Effector memory CD8-positive, alpha-beta T cell (primary cell): ENCODE measurements at regions not wholly inside any gene's neighbourhood (a gene's known extent, or its start where the extent isn't known, plus 50 kb on each side); places are given as distances from the start of the nearest gene placed in this dataset.
"Not testable (repeated sequence)": the region's sequence is repeated elsewhere in the genome, so short reads cannot be mapped to it uniquely, and the experiment has no call there.

ENCODE experiments used
- ATAC-seq: fragments of 150-1000 bp; cut with Tn5 transposase; replicated peaks from 2 replicates; pipeline ENCODE4 v1.10.0; 2021; ENCODE audit warnings: mild to moderate bottlenecking, moderate library complexity
- DNase-seq, 3 experiments: peaks; one replicate each; pipeline ENCODE4 v3.0.0; 2021
- H3K27ac Mint-ChIP-seq, 2 donors: one replicate each; pipeline ENCODE4 v1.8.0; 2022; ENCODE audit warnings: mild to moderate bottlenecking in 2 of 2, mixed read lengths in 2 of 2, moderate library complexity in 2 of 2
- H3K27me3 Mint-ChIP-seq, 2 donors: one replicate each; pipeline ENCODE4 v1.8.0; 2022; ENCODE audit warnings: mixed read lengths in 2 of 2
- H3K36me3 Mint-ChIP-seq: one replicate; pipeline ENCODE4 v1.8.0; 2022; ENCODE audit warnings: mild to moderate bottlenecking, moderate library complexity, mixed read lengths; ENCODE audit not compliant: insufficient read depth
- H3K4me1 Mint-ChIP-seq, 2 donors: one replicate each; pipeline ENCODE4 v1.8.0; 2022; ENCODE audit warnings: low read depth in 2 of 2, mixed read lengths in 2 of 2
- H3K4me3 Mint-ChIP-seq, 2 donors: one replicate each; pipeline ENCODE4 v1.8.0; 2022; ENCODE audit warnings: mild to moderate bottlenecking in 2 of 2, mixed read lengths in 2 of 2, moderate library complexity in 2 of 2
- H3K9me3 Mint-ChIP-seq, 2 donors: one replicate each; pipeline ENCODE4 v1.8.0; 2022; ENCODE audit warnings: mixed read lengths in 2 of 2

DNA sequence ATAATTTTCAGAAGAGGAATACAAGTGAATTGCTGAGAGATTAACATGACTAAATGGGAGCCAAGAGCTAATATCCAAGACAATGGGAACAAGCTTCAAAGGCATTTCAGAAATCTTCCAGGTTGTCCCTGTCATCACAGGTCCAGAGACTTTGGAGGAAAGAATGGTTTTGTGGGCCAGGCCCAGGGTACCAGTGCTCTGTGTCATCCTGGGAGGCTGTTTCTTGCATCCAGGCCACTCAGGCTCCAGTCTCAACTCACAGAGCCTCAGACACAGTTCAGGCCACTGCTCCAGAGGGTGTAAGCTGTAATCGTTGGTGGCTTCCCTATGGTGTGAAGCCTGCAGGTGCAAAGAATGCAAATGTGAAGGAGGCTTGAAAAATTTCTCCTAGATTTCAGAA is 170.4 kb upstream of the NRG3 start:
- Mint-ChIP-seq H3K27ac (no peak overlapping the region), H3K4me1 (no peaks in the 10 kb centered on the region), H3K36me3 (no peaks in the 10 kb centered on the region), H3K9me3 (peaks cover 6 to 26% of the 10 kb centered on the region in 2 donors), H3K4me3 (no peak overlapping the region), H3K27me3 (no peaks in the 10 kb centered on the region)
- ATAC-seq (no peak), DNase-seq (no peak)

GRCh38 chr10:81708416-81708815 is 166.6 kb upstream of the NRG3 start:
- H3K4me1 Mint-ChIP-seq = no peaks in the 10 kb centered on the region
- no peaks in the 10 kb centered on the region for H3K27me3 Mint-ChIP-seq
- ATAC-seq = no peak
- no peak for DNase-seq
- H3K4me3 Mint-ChIP-seq = no peak overlapping the region
- H3K9me3 Mint-ChIP-seq = peaks cover 4 to 19% of the 10 kb centered on the region in 2 donors
- H3K36me3 Mint-ChIP-seq = no peaks in the 10 kb centered on the region
- no peak overlapping the region for H3K27ac Mint-ChIP-seq

DNA sequence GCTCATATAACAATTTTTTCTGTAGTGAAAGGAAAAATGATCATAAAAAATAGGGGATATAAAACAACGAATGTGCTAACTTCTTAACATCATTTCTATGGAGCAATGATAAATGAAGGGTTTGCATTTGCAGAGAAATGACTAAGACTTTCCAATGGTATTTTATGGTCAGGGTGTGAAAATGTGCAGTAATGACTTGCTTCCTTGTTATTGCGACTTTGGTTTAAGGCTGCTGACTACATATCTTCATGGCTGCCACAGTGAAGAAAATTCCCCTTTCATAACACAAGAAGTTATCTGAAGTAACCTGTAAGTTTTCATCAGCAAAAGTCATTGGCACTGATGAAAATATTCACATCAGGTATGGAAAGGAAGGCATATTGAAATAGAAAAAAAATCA is 166.1 kb upstream of the NRG3 start:
- Mint-ChIP-seq H3K9me3 (peaks cover 3 to 18% of the 10 kb centered on the region in 2 donors), H3K4me1 (no peaks in the 10 kb centered on the region), H3K36me3 (no peaks in the 10 kb centered on the region), H3K4me3 (no peak overlapping the region), H3K27ac (no peak overlapping the region), H3K27me3 (no peaks in the 10 kb centered on the region)
- ATAC-seq (no peak), DNase-seq (no peak)

DNA sequence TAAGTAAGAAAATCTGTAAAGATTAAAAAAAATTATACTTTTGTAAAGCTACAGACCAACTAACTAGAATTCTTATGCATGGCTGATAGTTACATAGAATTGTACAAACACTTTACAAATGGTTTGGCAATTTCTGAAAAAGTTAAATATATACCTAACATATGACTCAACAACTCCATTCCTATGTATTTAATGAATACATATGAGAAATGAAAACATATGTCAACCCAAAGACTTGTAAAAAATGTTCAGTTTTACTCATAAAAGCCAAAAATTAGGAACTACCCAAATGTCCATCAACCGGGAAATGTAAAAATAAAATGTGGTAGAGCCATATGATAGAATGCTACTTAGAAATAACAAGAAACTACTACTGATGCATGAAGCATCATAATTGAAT is 152.6 kb upstream of the NRG3 start:
- Mint-ChIP-seq H3K27ac (no peak overlapping the region), H3K4me3 (no peak overlapping the region), H3K27me3 (no peaks in the 10 kb centered on the region), H3K36me3 (no peaks in the 10 kb centered on the region), H3K4me1 (no peaks in the 10 kb centered on the region), H3K9me3 (peaks cover 0 to 16% of the 10 kb centered on the region in 2 donors)
- no peak for DNase-seq
- ATAC-seq = no peak

DNA sequence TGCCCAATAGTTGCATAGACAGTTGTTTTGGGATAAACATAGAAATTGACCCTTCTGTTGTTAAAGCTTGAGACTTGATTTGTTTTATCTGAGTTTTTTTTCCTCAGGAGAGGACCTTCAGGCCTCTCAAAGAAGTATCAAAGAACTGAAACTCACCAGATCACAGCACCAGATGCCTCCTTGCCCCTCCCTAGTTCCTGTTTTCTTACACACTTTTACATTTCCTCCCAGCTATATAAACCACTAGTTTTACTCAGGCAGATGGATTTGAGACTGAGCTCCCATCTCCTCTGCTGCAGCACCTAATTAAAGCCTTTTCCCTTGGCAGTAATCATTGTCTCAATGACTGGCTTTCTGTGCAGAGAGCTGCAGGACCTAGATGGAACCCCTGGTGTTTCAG is 150.6 kb upstream of the NRG3 start:
- H3K9me3 Mint-ChIP-seq = peaks cover 0 to 16% of the 10 kb centered on the region in 2 donors
- no peak for ATAC-seq
- H3K4me3 Mint-ChIP-seq = no peak overlapping the region
- H3K36me3 Mint-ChIP-seq = no peaks in the 10 kb centered on the region
- no peaks in the 10 kb centered on the region for H3K27me3 Mint-ChIP-seq
- DNase-seq = no peak
- H3K27ac Mint-ChIP-seq = no peak overlapping the region
- H3K4me1 Mint-ChIP-seq = no peaks in the 10 kb centered on the region

DNA sequence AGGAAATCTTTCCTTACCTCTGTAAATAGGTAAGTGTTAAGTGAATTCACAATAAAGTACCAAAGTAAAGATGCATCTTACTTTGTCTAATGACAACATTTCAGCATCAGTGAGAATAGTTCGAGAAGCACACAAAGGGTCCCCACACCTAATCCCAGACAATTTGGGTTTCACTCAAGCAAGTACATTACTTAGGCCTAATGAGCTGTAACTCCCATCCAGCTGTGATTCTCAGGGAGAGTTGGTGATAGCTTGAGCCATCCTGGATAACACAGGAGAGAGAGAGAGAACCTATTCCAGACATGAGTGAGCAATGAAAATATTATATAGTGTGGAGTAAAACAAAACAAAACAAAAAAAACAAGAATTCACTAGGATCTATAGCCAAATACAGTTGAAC is 149.1 kb upstream of the NRG3 start:
- no peaks in the 10 kb centered on the region for H3K27me3 Mint-ChIP-seq
- no peak for ATAC-seq
- H3K27ac Mint-ChIP-seq = no peak overlapping the region
- H3K4me3 Mint-ChIP-seq = no peak overlapping the region
- no peak for DNase-seq
- H3K9me3 Mint-ChIP-seq = peaks cover 2 to 16% of the 10 kb centered on the region in 2 donors
- H3K4me1 Mint-ChIP-seq = no peaks in the 10 kb centered on the region
- no peaks in the 10 kb centered on the region for H3K36me3 Mint-ChIP-seq

DNA sequence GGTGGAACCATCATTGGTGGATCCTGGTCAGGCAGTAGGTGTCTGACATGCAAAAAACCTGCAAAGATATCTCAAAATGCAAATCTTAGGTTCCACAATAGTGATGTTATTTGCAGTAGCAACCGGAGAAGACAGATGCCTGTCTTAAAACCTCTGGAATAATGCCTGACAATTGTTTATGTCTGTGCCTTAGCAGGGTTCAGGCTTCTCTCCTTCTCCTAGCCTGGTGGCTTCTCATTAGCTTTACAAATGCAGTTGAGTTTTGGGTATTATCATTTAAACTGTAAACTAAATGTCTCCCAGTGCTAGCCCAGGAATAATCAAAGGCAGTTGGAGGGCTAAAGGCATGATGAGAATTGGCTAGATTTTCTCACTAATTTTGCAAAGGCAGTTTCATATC is 146.3 kb upstream of the NRG3 start:
- no peak overlapping the region for H3K4me3 Mint-ChIP-seq
- H3K9me3 Mint-ChIP-seq = peaks cover 2 to 16% of the 10 kb centered on the region in 2 donors
- no peak for DNase-seq
- ATAC-seq = no peak
- no peaks in the 10 kb centered on the region for H3K4me1 Mint-ChIP-seq
- no peak overlapping the region for H3K27ac Mint-ChIP-seq
- no peaks in the 10 kb centered on the region for H3K36me3 Mint-ChIP-seq
- no peaks in the 10 kb centered on the region for H3K27me3 Mint-ChIP-seq

DNA sequence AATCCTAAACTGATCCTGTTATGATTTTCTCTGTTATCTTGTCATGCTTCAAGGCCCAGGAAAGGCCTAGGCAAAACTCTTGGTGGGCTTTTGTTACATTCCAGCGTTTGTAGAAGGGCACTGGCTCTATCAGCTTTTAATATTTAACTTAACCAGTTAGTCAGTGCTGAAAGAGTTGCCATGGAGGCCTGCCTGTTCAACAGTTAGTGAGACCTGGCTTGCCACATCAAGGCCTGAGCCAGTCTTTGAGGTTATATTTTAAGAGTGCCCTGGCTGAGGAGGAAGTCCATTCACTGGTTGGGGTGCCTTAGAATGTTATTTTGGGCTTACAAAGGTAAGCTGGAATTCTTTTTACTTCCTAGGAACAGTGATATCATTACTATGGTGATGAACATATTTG is 144.1 kb upstream of the NRG3 start:
- Mint-ChIP-seq H3K36me3 (no peaks in the 10 kb centered on the region), H3K27ac (no peak overlapping the region), H3K27me3 (no peaks in the 10 kb centered on the region), H3K4me1 (no peaks in the 10 kb centered on the region), H3K4me3 (no peak overlapping the region), H3K9me3 (peaks cover 2 to 9% of the 10 kb centered on the region in 2 donors)
- ATAC-seq (no peak), DNase-seq (no peak)

DNA sequence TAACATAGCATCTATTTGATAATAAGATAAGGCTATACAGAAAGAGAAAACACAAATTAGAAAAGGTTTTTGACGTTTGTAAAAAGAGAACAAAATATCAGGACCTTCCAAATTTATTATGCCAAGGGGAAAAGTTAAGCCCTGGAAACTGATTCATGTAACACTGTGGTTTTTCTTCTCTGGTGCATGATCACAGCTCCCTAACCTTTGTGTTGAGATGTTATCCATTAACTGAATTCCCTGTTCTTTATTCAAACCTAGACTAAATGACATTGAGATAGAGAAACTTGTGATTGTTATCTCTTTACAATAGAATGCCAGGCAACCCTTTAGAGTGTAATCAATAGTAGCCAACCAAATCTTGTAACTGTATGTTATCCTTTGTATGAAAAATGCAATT is 141.5 kb upstream of the NRG3 start:
- H3K9me3 Mint-ChIP-seq = peaks cover 7 to 13% of the 10 kb centered on the region in 2 donors
- H3K27ac Mint-ChIP-seq = no peak overlapping the region
- no peak for DNase-seq
- H3K4me1 Mint-ChIP-seq = no peaks in the 10 kb centered on the region
- H3K27me3 Mint-ChIP-seq = no peaks in the 10 kb centered on the region
- no peaks in the 10 kb centered on the region for H3K36me3 Mint-ChIP-seq
- no peak for ATAC-seq
- H3K4me3 Mint-ChIP-seq = no peak overlapping the region

DNA sequence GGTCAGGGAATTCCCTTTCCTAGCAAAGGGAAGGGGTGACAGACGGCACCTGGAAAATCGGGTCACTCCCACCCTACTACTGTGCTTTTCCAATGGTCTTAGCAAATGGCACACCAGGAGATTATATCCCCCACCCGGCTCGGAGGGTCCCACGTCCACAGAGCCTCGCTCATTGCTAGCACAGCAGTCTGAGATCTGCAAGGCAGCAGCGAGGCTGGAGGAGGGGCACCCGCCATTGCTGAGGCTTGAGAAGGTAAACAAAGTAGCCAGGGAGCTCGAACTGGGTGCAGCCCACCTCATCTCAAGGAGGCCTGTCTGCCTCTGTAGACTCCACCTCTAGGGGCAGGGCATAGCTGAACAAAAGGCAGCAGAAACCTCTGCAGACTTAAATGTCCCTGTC is 139.8 kb upstream of the NRG3 start:
- H3K4me1 Mint-ChIP-seq, ATAC-seq, H3K36me3 Mint-ChIP-seq, H3K27ac Mint-ChIP-seq, DNase-seq, H3K4me3 Mint-ChIP-seq, H3K27me3 Mint-ChIP-seq: not testable (repeated sequence)
- peaks cover 7 to 13% of the 10 kb centered on the region in 2 donors for H3K9me3 Mint-ChIP-seq

GRCh38 chr10:81759111-81759510 is 115.9 kb upstream of the NRG3 start:
- no peak for ATAC-seq
- no peak overlapping the region for H3K27ac Mint-ChIP-seq
- H3K4me3 Mint-ChIP-seq = no peak overlapping the region
- H3K36me3 Mint-ChIP-seq = no peaks in the 10 kb centered on the region
- no peaks in the 10 kb centered on the region for H3K27me3 Mint-ChIP-seq
- DNase-seq = no peak
- no peaks in the 10 kb centered on the region for H3K4me1 Mint-ChIP-seq
- peaks cover 0 to 2% of the 10 kb centered on the region in 2 donors for H3K9me3 Mint-ChIP-seq

- no peak for ATAC-seq
- no peaks in the 10 kb centered on the region for H3K36me3 Mint-ChIP-seq
- H3K27me3 Mint-ChIP-seq = no peaks in the 10 kb centered on the region
- no peaks in the 10 kb centered on the region for H3K4me1 Mint-ChIP-seq
- H3K27ac Mint-ChIP-seq = no peak overlapping the region
- H3K9me3 Mint-ChIP-seq = peaks cover 0 to 4% of the 10 kb centered on the region in 2 donors
- no peak overlapping the region for H3K4me3 Mint-ChIP-seq
- DNase-seq = no peak
Observed at GRCh38 chr10:81784111-81784597, 90.8 kb upstream of the NRG3 start.

GRCh38 chr10:81792729-81793128 is 82.3 kb upstream of the NRG3 start:
- peaks cover 0 to 6% of the 10 kb centered on the region in 2 donors for H3K9me3 Mint-ChIP-seq
- H3K36me3 Mint-ChIP-seq = no peaks in the 10 kb centered on the region
- H3K4me3 Mint-ChIP-seq = no peak overlapping the region
- H3K27me3 Mint-ChIP-seq = no peaks in the 10 kb centered on the region
- DNase-seq = no peak
- no peaks in the 10 kb centered on the region for H3K4me1 Mint-ChIP-seq
- no peak overlapping the region for H3K27ac Mint-ChIP-seq
- no peak for ATAC-seq

DNA sequence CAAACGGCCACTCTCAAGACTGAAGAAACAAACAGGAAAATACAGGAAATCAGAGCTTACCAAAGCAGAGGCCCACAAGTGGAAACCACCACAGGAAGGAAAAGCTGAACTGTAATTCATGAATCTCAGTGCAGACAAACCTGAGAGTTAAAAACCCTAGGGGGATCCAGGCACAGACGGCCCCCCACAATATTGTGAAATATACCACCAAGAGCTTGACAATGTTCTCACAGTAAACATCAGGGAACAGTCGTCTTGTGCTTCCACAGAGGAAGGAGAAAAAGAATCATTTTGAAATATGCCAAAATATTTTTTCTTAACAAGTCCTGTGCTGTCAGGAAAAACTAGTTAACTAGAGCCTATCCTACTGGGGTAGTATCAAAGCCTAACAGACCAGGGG is 68.2 kb upstream of the NRG3 start:
- no peaks in the 10 kb centered on the region for H3K27me3 Mint-ChIP-seq
- no peaks in the 10 kb centered on the region for H3K4me1 Mint-ChIP-seq
- H3K9me3 Mint-ChIP-seq = peaks cover 9 to 20% of the 10 kb centered on the region in 2 donors
- ATAC-seq (no peak), DNase-seq (no peak)
- no peak overlapping the region for H3K27ac Mint-ChIP-seq
- H3K4me3 Mint-ChIP-seq = no peak overlapping the region
- H3K36me3 Mint-ChIP-seq = no peaks in the 10 kb centered on the region

DNA sequence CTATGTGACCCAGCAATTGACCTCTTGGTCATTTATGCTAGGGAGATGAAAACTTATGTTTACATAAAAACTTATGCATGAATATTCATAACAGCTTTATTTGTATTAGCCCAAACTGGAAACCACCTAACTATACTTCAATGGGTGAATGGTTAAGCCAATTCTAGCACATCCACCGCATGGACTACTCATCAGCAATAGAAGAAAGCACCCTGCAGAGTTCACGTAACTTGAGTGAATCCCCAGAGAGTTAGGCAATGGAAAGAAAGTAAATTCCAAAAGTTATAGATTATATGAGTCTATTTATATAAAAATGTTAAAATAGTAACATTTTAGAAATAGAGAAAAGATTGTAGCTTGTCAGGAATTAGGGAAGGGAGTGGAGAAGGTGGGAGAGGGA is 60.2 kb upstream of the NRG3 start:
- no peaks in the 10 kb centered on the region for H3K4me1 Mint-ChIP-seq
- no peaks in the 10 kb centered on the region for H3K27me3 Mint-ChIP-seq
- H3K36me3 Mint-ChIP-seq = no peaks in the 10 kb centered on the region
- ATAC-seq (no peak), DNase-seq (no peak)
- H3K27ac Mint-ChIP-seq = no peak overlapping the region
- H3K9me3 Mint-ChIP-seq = peaks cover 0 to 1% of the 10 kb centered on the region in 2 donors
- no peak overlapping the region for H3K4me3 Mint-ChIP-seq
